Kidney (tissue), 13 donors: ENCODE measurements at regions not wholly inside any gene's neighbourhood (a gene's known extent, or its start where the extent isn't known, plus 50 kb on each side); places are given as distances from the start of the nearest gene placed in this dataset.

Experiments
- DNase-seq, 5 donors: peaks; one replicate each; pipeline ENCODE4 v3.0.0-alpha.2; 2013 to 2020
- FAIRE-seq: peaks from 2 replicates; lab custom pipeline; 2012; peaks lifted over from hg19 to GRCh38; lab: Jason Lieb, UNC
- H3K27ac ChIP-seq, 2 donors: one replicate each; pipeline ENCODE4 v1.7.0; 2013; ENCODE audit warnings: low read depth in 2 of 2, low read length in 2 of 2, inconsistent platforms in 1 of 2
- H3K27me3 ChIP-seq: one replicate; pipeline ENCODE4 v1.7.1; 2013; ENCODE audit warnings: low read length, inconsistent platforms; ENCODE audit not compliant: control insufficient read depth, insufficient read depth
- H3K36me3 ChIP-seq, 3 donors: one replicate each; pipeline versions ENCODE4 v1.7.0 to v1.7.1; 2013; ENCODE audit warnings: low read length in 3 of 3, control low read depth in 1 of 3, inconsistent platforms in 1 of 3; ENCODE audit not compliant: insufficient read depth in 3 of 3, control insufficient read depth in 2 of 3
- H3K4me1 ChIP-seq, 3 donors: one replicate each; pipeline versions ENCODE4 v1.7.0 to v1.7.1; 2013; ENCODE audit warnings: low read length in 3 of 3, inconsistent platforms in 1 of 3, low read depth in 1 of 3; ENCODE audit not compliant: control insufficient read depth in 2 of 3, insufficient read depth in 2 of 3
- H3K4me3 ChIP-seq, 3 donors: one replicate each; pipeline versions ENCODE4 v1.7.0 to v1.8.1; 2013; ENCODE audit warnings: low read length in 3 of 3, control low read depth in 1 of 3, inconsistent platforms in 1 of 3
- H3K9ac ChIP-seq, 3 donors: one replicate each; pipeline versions ENCODE4 v1.7.0 to v1.7.1; 2013; ENCODE audit warnings: low read length in 3 of 3, control low read depth in 1 of 3, inconsistent platforms in 1 of 3
- H3K9me3 ChIP-seq, 3 donors: one replicate each; pipeline versions ENCODE4 v1.7.0 to v1.7.1; 2013; ENCODE audit warnings: low read length in 3 of 3, control low read depth in 1 of 3, inconsistent platforms in 1 of 3; ENCODE audit not compliant: control insufficient read depth in 2 of 3, insufficient read depth in 1 of 3
- intact Hi-C: fragments of 100-400 bp; cut with DNase I; formaldehyde crosslinking; loops from one replicate; pipeline ENCODE4 v1.11.1; 2022
- TF ChIP-seq, protein P1 (sequence below): IDR thresholded peaks from 3 replicates; pipeline ENCODE4 v1.5.1; 2012; ENCODE audit warnings: mild to moderate bottlenecking, moderate library complexity, borderline replicate concordance; ENCODE audit not compliant: insufficient read depth; ENCODE audit errors: extremely low read depth
- donor health status: control.
- donor health status: control.
- donor health status: control.
- donor health status: control.
- donor health status: control.
- donor health status: DM: yes; HTN: yes; CAD: no.
- donor health status: Normal renal cell carcinoma (clear cell type).

DNA sequence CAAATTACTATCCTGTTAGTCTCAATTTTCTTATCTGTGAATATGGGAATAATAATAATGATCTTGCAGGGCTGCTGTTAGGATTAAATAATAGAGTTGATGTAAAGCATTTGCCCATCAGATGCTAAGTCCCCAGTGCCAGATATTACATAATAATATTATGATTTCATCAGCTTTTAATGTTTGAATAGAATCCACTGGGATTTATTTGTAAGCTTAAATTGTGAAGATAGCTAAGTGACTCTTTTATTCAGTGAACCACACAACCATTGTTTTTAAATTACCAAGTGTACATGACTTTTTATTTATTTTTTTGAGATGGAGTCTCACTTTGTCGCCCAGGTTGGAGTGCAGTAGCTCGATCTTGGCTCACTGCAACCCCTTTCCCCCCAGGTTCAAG, 510.3 kb upstream of the DPP6 start:
- DNase-seq (no peak), FAIRE-seq (no peak)
- Histone ChIP-seq H3K36me3 (no peaks in the 10 kb centered on the region), H3K9ac (no peak overlapping the region), H3K27ac (no peak overlapping the region), H3K27me3 (no peaks in the 10 kb centered on the region), H3K9me3 (no peaks in the 10 kb centered on the region), H3K4me3 (no peak overlapping the region), H3K4me1 (no peaks in the 10 kb centered on the region)
- TF ChIP-seq, protein P1, sequence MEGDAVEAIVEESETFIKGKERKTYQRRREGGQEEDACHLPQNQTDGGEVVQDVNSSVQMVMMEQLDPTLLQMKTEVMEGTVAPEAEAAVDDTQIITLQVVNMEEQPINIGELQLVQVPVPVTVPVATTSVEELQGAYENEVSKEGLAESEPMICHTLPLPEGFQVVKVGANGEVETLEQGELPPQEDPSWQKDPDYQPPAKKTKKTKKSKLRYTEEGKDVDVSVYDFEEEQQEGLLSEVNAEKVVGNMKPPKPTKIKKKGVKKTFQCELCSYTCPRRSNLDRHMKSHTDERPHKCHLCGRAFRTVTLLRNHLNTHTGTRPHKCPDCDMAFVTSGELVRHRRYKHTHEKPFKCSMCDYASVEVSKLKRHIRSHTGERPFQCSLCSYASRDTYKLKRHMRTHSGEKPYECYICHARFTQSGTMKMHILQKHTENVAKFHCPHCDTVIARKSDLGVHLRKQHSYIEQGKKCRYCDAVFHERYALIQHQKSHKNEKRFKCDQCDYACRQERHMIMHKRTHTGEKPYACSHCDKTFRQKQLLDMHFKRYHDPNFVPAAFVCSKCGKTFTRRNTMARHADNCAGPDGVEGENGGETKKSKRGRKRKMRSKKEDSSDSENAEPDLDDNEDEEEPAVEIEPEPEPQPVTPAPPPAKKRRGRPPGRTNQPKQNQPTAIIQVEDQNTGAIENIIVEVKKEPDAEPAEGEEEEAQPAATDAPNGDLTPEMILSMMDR, result no peak
- intact Hi-C loops, result no loop called here

DNA sequence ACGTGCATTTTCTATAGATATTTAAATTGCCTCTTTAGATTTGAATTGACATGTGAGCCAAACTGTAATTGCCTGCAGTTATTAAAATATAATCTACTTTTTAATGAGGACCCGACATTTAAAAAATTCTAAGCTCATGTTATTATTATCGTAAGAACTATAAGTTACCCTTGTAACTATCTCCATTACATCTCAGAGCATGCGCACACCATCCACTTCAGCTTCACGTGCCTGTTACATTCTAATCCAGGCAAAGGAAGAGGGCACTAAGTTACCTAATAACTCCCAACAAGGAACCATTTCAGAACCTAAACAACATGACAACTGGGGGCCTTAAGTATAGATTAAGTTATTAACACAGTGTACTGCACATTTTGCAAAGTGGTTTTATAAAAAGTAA, 509.0 kb upstream of the DPP6 start:
- TF ChIP-seq, protein P1, result no peak
- H3K27ac ChIP-seq, result no peak overlapping the region
- no peak for FAIRE-seq
- no peak overlapping the region for H3K4me3 ChIP-seq
- no peaks in the 10 kb centered on the region for H3K4me1 ChIP-seq
- no peaks in the 10 kb centered on the region for H3K9me3 ChIP-seq
- H3K27me3 ChIP-seq, result no peaks in the 10 kb centered on the region
- no peaks in the 10 kb centered on the region for H3K36me3 ChIP-seq
- intact Hi-C loops, result no loop called here
- H3K9ac ChIP-seq, result no peak overlapping the region
- DNase-seq, result no peak

- FAIRE-seq, result no peak
- no peak for DNase-seq
- H3K36me3 ChIP-seq, result no peaks in the 10 kb centered on the region
- intact Hi-C loops, result no loop called here
- no peak overlapping the region for H3K27ac ChIP-seq
- H3K9ac ChIP-seq, result no peak overlapping the region
- H3K27me3 ChIP-seq, result no peaks in the 10 kb centered on the region
- TF ChIP-seq, protein P1, result no peak
- H3K4me3 ChIP-seq, result no peak overlapping the region
- H3K9me3 ChIP-seq, result no peaks in the 10 kb centered on the region
- H3K4me1 ChIP-seq, result no peaks in the 10 kb centered on the region
Measured at GRCh38 chr7:153550173-153550572, 502.0 kb upstream of the DPP6 start.

DNA sequence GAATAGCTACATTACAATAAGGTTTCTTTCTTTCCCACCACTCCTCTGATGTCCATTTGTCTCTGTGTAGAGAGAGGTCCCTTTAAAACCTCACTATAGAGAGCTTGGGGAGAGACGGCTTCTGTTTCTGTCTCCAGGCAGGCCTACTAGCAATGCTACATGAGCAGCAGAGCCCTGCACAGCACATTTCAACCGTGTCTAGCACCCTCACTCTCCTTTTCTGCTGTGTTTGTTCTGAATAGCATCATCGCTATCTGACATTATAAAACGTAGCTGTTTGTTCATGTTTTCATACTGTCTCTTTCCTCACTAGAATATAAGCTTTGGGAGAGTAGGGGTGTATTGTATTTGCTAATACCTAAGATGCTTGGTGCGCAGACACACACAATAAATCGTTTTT, 487.8 kb upstream of the DPP6 start:
- H3K9ac ChIP-seq, result no peak overlapping the region
- H3K27ac ChIP-seq, result no peak overlapping the region
- no peak for FAIRE-seq

More for the DNA sequence above, 487.8 kb upstream of the DPP6 start:
- Histone ChIP-seq H3K4me1 (no peaks in the 10 kb centered on the region), H3K36me3 (no peaks in the 10 kb centered on the region), H3K9me3 (no peaks in the 10 kb centered on the region), H3K27me3 (no peaks in the 10 kb centered on the region), H3K4me3 (no peak overlapping the region)
- intact Hi-C loops, result no loop called here
- no peak for DNase-seq
- TF ChIP-seq, protein P1, result no peak
